ENCODE measurements at regions not wholly inside any gene's neighbourhood (a gene's known extent, or its start where the extent isn't known, plus 50 kb on each side); places are given as distances from the start of the nearest gene placed in this dataset.
"Not testable (repeated sequence)": the region's sequence is repeated elsewhere in the genome, so short reads cannot be mapped to it uniquely, and the experiment has no call there.

DNA sequence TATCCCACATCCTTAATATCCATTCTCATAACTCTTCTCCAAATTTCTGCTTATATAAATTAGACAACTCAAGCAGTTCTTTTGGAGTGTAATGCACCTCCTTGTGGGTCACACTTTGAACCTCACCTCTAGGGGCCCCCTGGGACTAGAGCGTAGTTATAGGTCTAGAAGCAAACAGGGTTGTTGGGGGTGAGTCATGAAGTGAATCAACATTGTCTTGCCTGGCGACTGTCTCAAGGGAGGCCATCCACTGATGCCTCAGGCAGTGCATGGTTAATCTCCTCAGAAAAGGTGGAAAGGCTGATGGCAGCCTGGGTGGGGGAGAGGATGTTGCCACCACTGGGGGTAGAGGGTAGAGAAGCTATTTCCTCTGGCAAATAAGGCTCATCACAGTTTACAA, 129.1 kb downstream of the TNFRSF21 start:
- peak; percentile 79 for DNase-seq (ENCODE audit: low read depth, low spot score)

DNA sequence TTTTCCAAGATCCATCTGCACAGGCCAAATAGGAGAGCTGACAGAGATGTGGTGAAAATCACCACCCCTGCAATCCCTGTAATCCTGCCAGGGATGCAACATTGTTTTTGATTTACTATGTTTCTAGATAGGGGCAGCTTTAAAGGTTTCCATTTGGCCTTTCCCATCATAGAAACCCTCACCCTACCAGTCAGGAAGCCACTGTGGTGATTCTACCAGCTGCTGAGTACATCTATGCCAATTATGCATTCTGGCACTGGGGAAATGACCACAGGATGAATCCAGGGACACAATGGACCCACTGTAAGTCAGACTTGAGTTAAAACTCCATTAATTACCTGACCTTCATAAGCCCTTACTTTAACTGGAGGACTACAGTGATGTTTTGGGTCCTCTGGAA, 130.4 kb downstream of the TNFRSF21 start:
- DNase-seq (ENCODE audit: low read depth, low spot score): no peak

DNA sequence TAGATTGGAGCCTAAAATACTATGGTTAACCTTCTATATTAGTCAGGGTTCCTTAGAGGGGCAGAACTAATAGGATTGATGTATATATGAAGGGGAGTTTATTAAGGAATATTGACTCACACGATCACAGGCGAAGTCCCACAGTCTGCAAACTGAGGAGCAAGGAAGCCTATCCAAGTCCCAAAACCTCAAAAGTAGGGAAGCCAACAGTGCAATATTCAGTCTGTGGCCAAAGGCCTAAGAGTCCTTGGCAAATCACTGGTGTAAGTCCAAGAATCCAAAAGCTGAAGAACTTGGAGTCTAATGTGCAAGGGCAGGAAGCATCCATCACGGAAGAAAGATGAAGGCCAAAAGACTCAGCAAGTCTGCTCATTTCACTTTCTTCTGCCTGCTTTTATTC, 133.5 kb upstream of the ADGRF1 start:
- DNase-seq (ENCODE audit: low read depth, low spot score): no peak

DNA sequence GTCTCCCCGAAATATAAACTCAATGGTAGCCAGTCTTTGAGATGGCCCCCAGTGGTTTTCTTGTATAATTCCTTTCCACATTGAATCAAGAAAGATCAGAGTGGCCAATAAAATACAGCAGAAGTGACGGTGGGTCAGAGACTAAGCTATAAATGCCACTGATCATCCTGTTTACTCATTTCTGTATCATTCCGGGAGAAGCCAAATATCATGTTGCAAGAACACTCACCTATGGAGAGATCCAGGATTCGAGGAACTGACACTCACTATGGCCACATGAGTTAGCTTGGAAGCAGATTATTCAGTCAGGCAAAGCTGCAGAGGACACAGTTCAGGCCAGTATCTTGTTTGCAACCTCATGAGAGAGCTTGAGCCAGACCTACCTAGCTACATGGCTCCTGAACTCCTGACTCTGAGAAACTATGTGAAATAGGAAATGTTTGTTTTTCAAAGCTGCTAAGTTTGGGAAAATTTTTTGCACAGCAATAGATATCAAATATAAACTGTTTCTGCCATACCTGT, 132.4 kb upstream of the ADGRF1 start:
- DNase-seq (ENCODE audit: low read depth, low spot score): no peak

DNA sequence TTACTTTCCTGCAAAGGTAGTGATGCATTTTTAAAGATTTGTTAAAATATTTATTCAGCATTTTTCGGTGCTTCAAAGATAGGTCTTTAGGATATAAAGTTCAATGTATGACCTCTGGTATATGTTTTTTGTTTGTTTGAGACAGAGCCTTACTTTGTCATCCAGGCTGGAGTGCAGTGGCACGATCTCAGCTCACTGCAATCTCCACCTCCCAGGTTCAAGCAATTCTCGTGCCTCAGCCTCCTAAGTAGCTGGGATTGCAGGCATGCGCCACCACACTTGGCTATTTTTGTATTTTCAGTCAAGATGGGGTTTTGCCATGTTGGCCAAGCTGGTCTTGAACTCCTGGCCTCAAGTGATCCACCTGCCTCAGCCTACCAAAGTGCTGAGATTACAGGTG, 131.9 kb upstream of the ADGRF1 start:
- DNase-seq (ENCODE audit: low read depth, low spot score): not testable (repeated sequence)

DNA sequence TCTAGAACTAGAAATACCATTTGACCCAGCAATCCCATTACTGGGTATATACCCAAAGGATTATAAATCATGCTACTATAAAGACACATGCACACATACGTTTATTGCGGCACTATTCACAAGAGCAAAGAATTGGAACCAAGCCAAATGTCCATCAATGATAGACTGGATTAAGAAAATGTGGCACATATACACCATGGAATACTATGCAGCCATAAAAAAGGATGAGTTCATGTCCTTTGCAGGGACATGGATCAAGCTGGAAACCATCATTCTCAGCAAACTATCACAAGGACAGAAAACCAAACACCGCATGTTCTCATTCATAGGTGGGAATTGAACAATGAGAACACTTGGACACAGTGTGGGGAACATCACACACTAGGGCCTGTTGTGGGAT, 131.0 kb upstream of the ADGRF1 start:
- not testable (repeated sequence) for DNase-seq (ENCODE audit: low read depth, low spot score)

DNA sequence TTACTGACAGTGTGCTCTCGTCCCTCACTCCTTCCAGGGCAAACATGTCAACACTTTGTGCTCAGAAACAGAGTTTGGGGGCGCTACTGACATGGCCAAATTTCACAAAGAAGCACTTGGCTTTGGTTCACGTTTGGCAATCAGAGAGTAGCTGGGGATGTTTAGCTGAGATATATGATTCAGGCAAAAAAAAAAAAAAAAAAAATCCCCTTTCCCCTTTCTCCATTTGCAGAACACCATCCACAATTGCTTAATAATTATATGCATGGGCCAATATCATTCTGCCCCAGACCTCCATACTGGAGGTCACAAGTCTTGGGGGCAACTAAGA, 128.4 kb upstream of the ADGRF1 start:
- no peak for DNase-seq (ENCODE audit: low read depth, low spot score)

DNA sequence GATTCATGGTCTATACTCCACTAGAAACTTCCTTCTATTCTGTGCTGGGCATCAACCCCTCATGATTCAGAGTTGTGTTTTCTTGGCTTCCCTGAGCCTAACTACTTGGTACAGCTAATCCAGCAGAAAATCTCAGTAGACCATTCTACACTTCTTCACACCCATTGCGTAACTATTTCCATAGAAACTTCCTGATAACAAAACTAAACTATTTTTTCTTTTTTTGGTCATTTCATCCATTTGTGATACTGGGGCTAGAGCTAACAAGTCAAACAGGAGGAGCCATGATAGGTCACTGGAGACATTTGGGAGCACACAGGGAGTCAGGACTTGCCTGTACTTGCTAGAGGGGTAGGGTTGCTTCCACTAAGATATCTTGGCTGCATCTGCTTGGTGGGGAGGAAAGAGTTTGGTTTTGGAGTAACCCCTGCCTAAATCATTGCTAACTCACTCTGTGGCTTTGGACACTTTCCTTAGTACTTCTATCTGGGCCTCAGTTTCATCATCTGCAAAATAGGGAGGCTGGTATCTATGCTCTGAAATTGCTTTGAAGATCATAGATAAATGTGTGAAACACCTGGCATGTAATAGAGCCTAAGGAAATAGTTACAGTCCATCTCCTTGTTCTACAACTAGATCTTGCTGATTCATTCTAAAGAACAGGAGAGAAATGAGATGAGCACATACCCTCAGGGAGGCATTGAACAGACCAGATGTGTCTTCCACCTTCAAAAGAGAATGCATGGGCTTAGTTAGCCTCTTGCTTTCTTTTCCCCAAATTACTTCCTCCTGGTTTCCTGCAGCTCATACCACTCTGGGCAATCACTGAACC, 127.9 kb upstream of the ADGRF1 start:
- peak; percentile 46 for DNase-seq (ENCODE audit: low read depth, low spot score)

DNA sequence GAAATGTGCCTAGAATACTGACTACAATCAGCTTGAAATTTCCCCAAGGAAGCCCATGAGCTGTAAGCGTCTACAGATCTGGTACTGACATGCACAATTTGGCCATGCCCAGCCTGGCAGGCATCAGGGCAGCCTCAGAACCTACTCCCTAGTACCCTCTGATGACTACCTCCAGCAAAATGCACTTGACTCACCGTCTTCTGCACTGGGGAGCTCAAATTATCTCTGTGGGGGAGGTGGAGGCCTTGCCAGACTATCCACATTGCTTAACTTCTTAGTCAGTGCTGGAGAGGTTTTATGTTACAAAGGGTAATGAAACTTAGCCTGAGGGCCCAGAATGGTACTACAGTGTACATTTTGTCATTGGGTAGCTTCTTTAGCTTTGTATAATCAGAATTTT, 126.0 kb upstream of the ADGRF1 start:
- peak; percentile 74 for DNase-seq (ENCODE audit: low read depth, low spot score)

DNA sequence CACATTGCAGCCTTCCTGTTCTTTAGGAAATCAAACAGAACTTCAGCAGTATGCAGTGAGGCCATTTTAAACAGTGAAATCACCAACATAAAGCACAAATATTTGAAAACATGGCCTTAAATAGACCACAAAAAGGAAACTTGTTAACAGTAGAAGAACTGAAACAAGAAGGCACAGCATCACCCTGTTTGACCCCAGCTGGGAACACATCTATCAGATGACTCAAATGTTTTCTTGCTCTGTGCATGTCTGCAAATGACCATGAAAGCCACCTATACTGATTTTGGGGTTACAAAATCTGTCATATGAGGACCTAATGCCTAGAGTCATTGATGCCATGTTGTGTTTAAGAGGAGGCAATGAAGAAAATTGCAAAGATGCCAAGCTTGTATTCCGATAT, 123.8 kb upstream of the ADGRF1 start:
- no peak for DNase-seq (ENCODE audit: low read depth, low spot score)

DNA sequence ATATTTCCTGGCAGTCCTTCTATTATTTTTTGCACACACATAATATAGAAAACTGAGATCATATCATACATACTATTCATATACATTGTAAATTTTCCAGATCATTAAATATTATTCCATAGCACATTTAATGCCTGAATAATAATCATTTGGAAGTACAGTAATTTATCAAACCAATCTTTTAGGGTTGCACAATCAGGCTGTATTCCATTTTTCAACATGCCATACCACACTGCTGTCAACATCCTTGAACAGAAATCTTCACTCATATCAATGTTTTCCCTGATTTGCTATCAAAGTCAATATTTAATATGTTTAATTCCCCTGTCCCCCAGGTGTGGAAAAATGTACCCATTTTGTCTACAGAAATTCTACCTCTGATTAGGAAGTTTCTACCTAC, 122.7 kb upstream of the ADGRF1 start:
- no peak for DNase-seq (ENCODE audit: low read depth, low spot score)

DNA sequence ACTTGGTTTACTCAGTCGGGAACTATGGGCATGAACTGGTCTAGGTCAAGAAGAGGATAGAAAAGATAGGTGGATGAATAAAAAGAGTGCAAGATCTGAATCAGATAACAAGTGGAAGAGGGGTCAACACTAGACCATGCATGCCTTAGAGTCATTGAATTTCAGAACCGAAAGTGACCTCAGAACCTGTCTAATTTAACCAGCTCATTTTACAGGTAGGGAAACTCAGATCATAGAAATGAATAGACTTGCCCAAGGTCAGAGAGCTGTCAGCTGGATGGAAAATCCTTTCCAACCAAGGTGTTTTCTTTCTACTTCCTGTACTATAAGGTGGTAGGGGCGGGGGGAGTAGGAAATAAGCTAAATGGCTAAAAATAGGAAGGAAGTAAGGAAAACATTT, 121.4 kb upstream of the ADGRF1 start:
- DNase-seq (ENCODE audit: low read depth, low spot score): no peak

DNA sequence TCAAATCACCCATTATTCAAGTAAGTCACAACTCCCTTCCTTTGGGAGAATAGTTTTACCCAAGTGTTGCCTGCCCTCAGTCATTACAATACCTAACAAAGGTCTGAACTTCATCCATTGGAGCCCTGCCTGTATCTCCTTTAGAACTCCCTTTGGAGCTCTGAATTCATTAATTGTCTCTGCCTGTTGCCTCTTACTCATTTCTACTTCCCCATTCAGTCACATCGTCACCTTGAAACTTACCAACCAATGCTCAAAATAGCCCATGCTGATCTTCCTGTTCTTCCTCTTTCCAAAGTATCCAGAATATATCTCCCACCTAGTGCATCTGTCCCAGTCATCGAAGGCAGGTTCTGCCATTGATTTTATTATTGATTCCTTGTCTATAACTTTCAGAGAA, 120.7 kb upstream of the ADGRF1 start:
- no peak for DNase-seq (ENCODE audit: low read depth, low spot score)

DNA sequence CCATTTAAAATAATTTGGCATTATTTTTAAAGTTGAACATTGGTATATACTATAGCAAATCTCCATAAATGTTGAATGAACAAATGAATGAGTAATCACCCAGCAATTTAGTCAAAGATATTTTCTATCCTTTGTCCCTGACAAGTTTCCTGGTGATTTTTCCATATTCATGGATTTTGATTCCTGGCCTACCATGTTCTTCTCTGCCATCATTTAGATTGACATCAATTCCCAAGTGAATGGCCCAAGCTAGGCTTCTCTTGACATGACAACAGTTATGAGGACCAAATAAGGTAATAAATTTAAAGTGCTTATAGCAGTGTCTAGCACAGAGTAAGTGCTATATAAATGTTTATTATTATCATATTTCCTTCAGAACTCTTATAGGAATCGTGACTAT, 120.1 kb upstream of the ADGRF1 start:
- no peak for DNase-seq (ENCODE audit: low read depth, low spot score)

DNA sequence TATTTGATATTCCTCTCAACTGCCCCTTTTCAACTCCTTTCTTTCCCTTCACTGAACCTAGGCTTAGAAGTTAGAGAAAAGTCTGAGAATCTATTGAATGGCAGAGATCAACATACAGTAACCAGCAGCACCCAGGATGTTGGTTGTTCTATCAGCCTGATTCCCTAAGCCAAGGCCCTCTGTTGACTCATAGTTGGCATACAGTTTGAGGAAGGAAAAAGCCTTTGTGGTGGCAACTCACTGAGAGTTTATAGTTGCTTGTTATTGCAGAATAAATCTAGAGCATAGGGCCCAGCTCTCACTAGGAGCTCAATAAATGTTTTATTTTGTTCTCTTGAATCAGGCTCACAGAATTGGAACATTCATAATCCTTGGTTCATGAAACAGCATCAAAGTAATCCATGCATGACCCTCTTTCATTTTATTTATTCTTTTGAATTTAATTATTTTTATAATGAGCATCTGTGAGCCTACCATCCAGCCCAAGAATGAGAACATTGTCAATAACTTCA, 119.1 kb upstream of the ADGRF1 start:
- no peak for DNase-seq (ENCODE audit: low read depth, low spot score)

DNA sequence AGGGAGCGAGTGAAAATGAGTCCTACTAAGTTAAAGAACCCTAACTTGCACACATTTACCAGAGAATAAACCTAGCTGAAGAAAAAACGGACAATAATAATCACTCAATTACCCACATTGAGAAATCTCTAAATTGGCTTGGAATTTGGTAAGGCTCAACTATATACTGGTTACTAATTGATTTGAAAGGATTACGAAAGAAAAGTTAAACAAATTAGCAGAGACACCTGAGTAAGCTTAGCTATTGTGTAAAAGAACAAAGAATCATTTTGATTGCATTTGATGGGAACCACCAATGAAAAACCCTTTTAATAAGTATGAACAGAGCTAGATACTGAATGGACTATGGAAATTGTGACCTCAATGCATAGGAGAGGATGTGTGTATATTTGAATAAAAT, 118.6 kb upstream of the ADGRF1 start:
- no peak for DNase-seq (ENCODE audit: low read depth, low spot score)

DNA sequence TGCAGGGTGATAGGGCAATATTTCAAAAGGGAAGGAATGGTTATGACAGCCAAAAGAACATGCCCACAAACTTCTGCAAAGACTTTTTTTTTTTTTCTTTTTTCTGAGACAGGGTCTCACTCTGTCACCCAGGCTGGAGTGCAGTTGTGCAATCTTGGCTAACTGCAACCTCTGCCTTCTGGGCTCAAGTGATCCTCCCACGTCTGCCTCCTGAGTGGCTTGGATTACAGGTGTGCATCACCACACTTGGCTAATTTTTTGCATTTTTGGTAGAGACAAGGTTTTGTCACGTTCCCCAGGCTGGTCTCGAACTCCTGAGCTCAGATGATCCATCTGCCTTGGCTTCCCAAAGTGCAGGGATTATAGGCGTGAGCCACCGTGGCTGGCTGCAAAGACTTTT, 117.6 kb upstream of the ADGRF1 start:
- DNase-seq (ENCODE audit: low read depth, low spot score): no peak

DNA sequence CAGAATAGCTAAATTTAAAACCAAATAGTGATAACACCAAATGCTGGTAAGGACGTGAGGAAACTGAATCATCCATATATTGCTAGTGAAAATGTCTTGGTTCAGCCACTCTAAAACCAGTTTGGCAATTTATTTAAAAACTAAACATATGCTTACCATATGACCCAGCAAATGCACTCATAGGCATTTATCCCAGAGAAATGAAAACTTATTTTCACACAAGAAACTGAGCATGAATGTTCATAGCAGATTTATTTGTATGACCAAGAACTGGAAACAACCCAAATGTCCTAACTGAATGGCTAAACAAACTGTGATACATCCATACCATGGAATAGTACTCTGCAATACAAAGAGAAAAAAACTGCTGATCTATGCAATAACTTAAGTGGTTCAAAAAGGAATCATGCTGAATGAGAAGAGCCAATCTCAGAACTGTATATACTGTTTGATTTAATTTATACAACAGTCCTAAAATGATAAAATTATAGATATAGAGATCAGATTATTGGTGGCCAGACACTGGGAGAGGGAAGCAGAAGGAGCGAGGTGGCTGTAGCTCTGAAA, 115.6 kb upstream of the ADGRF1 start:
- no peak for DNase-seq (ENCODE audit: low read depth, low spot score)

DNA sequence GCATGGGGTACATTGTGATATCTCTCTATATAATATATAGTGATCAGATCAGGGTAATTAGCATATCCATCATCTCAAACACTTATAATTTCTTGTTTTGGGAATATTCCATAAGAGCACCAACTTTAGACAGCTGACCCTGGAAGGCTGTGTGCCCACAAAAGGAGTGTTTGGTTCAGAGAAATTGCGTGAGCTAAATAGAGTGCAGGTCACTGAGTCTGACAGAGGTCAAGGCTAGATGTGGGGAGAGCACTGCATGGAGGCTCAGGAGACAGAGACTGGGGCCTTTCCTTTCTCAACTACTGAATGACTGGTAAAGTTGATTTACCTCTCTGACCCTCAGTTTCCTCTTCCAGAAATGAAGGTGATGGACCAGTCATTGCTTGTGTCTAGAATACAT, 114.9 kb upstream of the ADGRF1 start:
- no peak for DNase-seq (ENCODE audit: low read depth, low spot score)

DNA sequence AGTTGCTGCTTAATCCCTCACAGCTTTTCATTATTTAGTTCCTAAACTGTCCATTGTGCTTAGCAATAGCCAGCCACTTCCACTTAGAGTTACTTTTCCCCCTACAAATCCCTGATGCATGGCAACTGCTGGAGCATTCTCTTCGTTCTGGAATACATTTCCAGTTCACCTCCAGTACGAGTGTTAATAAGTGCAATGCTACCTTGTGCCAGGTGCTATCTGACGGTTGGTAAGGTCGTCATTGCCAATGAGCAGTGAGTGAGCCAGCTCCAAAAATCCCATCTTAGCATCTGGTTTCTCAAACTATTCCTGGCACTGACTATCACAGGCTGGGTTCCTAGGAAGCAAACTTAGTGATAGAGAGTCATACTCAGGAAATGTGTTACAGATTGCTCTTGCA, 114.1 kb upstream of the ADGRF1 start:
- DNase-seq (ENCODE audit: low read depth, low spot score): no peak

DNA sequence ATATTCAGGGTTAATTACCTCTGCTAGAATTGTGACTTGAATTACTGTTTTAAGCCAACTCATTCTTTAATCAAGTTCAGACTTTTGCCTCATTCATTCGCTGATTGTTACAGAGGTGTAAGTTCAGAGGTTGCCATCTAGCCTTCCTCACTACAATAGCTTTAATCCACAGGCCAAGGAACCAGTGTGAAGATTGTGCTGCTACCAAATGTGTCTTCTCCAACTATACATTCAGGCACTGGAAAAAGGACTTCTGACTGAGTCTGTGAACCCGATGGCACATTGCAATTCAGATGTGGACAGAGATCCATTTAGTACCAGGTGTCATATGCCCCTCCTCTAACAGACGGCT, 111.2 kb upstream of the ADGRF1 start:
- DNase-seq (ENCODE audit: low read depth, low spot score): no peak

DNA sequence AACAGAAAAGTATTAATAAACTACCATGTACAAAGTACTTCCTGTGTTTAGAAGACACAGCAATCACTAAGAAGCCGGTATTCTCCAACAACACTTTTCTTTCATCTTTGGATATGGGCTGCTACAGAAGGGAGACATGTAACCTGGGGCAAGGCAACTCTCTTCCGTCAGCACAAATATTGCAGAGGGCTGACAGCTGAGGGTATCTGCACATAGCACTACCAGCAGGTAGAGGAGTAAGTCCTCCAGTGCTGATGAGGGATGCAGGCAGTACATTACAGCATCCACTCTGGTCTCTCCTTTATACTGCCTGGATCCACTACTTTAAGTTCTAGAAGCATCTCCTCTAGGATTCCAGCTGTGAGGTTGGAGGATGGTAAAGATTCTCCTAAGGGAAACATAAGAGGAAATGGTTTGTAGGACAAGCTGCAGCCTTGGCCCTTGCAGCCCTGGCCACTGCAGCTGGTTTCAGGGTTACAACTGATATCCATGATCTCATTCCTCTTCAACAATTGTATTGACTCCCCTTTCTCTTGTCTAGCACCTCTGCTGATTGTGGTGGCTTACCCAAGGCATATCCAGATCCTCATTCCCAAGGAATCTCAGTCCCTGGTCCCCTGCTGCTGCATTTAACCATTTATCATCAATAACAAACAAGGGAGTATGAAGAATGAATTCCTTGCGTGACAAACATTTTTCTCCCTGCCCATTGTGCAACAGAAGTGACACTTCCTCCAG, 110.7 kb upstream of the ADGRF1 start:
- DNase-seq (ENCODE audit: low read depth, low spot score): no peak
